ENCODE measurements at regions not wholly inside any gene's neighbourhood (a gene's known extent, or its start where the extent isn't known, plus 50 kb on each side); places are given as distances from the start of the nearest gene placed in this dataset.

GRCh38 chr10:16030562-16030961 is 170.3 kb upstream of the MINDY3 start:
- TF ChIP-seq CBX8 (IDR thresholded peaks at IDR 0.05) (no peak), CTCF (IDR thresholded peaks at IDR 0.05) (no peak), POLR2A (IDR thresholded peaks at IDR 0.05; ENCODE audit: low read length) (no peak), CHD2 (IDR thresholded peaks at IDR 0.05; ENCODE audit: low read length, partially characterized antibody) (no peak), MAFK (IDR thresholded peaks at IDR 0.05; ENCODE audit: partially characterized antibody) (no peak), HOXA7 (CRISPR knock-in tag; IDR thresholded peaks at IDR 0.05) (no peak), EP300 (IDR thresholded peaks at IDR 0.05) (no peak), RAD21 (conservative IDR thresholded peaks at IDR 0.05 in 1 of 2, IDR thresholded peaks at IDR 0.05 in 1 of 2) (no peak), RFX5 (IDR thresholded peaks at IDR 0.05) (no peak), JUN (IDR thresholded peaks at IDR 0.05) (no peak), NR3C1 (IDR thresholded peaks at IDR 0.05) (no peak), SMC3 (IDR thresholded peaks at IDR 0.05) (no peak)
- TF ChIP-seq, protein P1, sequence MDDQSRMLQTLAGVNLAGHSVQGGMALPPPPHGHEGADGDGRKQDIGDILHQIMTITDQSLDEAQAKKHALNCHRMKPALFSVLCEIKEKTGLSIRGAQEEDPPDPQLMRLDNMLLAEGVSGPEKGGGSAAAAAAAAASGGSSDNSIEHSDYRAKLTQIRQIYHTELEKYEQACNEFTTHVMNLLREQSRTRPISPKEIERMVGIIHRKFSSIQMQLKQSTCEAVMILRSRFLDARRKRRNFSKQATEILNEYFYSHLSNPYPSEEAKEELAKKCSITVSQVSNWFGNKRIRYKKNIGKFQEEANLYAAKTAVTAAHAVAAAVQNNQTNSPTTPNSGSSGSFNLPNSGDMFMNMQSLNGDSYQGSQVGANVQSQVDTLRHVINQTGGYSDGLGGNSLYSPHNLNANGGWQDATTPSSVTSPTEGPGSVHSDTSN (IDR thresholded peaks at IDR 0.05), result no peak
- TF ChIP-seq, protein P2, sequence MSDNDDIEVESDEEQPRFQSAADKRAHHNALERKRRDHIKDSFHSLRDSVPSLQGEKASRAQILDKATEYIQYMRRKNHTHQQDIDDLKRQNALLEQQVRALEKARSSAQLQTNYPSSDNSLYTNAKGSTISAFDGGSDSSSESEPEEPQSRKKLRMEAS (IDR thresholded peaks at IDR 0.05), result no peak

All from A549 (cell line).